HG03108 (cell line): ENCODE measurements at regions not wholly inside any gene's neighbourhood (a gene's known extent, or its start where the extent isn't known, plus 50 kb on each side); places are given as distances from the start of the nearest gene placed in this dataset.

Experiments
- ATAC-seq: cut with Tn5 transposase; IDR thresholded peaks from one replicate; pipeline ENCODE4 v1.9.1; 2021; ENCODE audit warnings: moderate library complexity; ENCODE audit not compliant: unreplicated experiment

GRCh38 chr9:87319656-87320055, 178.0 kb upstream of the DAPK1 start:
- ATAC-seq, result no peak

DNA sequence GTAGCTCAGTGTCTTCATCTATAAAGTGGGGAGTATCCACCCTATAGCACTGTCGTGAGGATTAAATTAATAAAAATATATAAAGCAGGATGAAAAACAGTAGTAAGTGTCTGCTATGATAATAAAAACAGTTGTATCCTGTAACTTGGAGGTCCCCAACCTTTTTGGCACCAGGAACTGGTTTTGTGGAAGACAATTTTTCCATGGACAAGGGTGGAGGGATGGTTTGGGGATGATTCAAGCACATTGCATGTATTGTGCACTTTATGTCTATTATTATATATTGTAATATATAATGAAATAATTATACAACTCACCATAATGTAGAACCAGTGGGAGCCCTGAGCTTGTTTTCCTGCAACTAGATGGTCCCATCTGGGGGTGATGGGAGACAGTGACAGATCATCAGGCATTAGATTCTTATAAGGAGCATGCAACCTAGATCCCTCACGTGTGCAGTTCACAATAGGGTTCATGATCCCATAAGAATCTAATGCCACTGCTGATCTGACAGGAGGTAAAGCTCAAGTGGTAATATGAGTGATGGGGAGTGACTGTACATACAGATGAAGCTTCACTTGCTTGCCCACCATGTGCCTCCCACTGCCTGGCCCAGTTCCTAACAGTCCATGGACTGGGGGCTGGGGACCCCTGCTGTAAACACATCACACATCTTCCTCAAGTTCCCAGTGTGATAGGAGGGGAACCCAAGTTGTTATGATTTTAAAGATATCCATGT, 177.4 kb upstream of the DAPK1 start:
- no peak for ATAC-seq

- no peak for ATAC-seq
Measured at GRCh38 chr9:87322840-87323635, 174.6 kb upstream of the DAPK1 start.

GRCh38 chr9:87323928-87324327, 173.7 kb upstream of the DAPK1 start:
- no peak for ATAC-seq

- ATAC-seq, result no peak
Measured at GRCh38 chr9:87324613-87325194, 173.0 kb upstream of the DAPK1 start.

- no peak for ATAC-seq
Measured at GRCh38 chr9:87327575-87328125, 170.0 kb upstream of the DAPK1 start.

DNA sequence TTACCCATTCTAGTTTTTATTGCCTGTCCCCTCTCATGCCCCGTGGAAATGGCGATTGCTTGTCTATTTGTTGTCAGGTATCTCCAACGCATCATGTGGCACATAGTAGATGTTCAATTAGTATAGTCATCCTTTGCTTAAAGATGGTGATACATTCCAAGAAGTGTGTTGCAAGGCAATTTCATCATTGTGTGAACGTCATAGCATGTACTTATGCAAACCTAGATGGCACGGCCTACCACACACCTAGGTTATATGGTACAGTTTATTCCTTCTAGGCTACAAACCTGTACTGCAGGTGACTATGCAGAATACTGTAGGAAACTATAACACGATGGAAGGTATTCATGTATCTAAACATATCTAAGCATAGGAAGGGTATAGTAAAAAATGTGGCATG, 163.9 kb upstream of the DAPK1 start:
- no peak for ATAC-seq

- ATAC-seq, result no peak
Measured at GRCh38 chr9:87334366-87334765, 163.3 kb upstream of the DAPK1 start.

GRCh38 chr9:87336407-87336806, 161.3 kb upstream of the DAPK1 start:
- no peak for ATAC-seq

DNA sequence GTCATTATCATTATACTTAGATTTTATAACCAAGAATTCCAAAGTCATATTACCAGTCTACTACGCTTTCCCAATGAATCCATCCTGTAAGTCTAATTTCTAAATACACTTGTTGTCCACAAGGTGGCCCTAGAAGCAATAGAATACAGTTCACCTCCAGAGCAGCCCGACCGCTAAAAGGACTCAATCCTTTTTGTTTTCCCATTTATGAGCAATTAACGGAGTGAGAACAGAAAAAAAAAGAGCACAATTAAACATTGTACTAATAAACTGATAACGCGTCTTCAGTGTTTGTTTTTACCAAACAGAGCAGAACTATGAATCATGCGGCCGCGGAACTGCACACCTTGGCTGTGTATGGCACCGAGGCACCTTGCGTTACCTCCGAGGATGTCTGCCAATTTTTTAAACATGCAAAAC, 160.7 kb upstream of the DAPK1 start:
- ATAC-seq, result no peak

DNA sequence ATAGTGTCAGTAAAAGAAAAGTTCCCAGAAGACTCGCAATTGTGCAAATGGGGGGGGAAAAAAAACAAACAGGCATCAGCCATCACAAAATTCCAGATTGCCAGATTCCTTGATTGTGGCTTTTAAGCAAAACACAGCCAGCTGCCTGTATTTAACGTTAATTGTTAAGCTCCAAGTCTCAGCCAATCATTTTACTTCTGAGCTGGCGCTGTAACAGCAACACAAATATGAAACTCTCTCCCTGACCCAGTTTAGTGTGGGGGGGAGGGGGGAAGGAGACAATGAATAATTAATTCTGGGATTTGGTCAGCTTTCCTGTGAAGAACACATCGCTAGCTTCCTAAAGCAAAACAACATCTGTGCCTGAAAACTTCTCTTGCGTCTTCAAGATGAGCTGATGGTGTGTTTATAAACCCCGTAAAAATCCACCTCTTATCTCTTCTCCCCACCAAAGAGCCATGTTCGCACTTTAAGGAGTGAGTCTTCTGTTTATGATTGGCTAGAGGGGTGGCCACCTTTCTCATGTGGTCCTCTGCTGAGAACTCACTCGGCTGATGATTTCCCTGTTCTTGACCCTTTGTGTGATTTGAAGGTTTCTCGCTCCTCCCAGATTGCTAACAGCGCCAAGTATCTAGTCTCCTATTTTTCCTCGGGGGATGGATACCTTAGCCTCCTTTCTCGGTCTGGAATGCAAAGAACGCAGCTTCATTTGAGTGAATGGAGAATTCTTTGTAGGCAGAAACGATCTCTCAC, 160.2 kb upstream of the DAPK1 start:
- ATAC-seq, result no peak

DNA sequence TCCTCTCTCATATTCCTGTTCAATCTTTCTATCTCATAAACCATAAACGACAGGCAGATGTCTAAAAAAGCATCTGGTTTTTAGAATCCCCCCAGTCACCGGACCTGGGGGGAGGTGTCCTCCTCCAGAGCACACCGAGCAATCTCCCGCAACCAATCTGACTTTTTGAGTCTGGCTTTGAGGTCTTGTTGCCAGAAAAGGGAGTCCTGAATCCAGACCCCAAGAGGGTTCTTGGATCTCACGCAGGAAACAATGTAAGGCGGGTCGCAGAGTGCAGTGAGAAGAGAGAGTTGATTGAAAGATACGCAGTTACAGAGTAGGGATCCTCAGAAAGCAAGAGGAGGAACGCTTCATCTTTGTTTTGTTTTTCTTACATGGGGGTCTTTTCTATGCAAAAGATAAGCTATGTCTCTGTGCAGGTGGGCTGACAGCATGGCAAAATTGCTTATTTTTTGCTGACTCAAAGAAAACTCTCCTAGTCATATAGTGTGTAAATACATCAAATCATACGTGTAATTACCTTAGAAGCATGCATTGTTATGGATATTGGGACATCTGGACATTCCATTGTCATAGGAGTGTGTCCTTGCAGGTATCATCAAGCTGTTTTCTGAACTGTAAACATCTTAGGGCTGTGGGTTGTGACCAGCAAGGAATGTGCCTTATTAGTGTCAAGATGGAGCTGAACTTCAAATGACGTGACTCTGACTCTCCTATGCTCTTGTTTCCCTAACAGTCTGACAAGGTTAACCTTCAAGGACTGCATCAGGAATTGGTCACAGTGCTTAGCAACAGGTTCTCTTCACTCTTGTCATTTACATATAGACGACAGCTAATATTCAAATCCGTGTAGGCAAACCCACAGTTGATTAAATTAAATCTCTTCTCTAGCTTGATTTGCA, 159.3 kb upstream of the DAPK1 start:
- ATAC-seq, result no peak

- ATAC-seq, result no peak
Measured at GRCh38 chr9:87340391-87340790, 157.3 kb upstream of the DAPK1 start.

- ATAC-seq, result no peak
Measured at GRCh38 chr9:87342743-87343142, 154.9 kb upstream of the DAPK1 start.

DNA sequence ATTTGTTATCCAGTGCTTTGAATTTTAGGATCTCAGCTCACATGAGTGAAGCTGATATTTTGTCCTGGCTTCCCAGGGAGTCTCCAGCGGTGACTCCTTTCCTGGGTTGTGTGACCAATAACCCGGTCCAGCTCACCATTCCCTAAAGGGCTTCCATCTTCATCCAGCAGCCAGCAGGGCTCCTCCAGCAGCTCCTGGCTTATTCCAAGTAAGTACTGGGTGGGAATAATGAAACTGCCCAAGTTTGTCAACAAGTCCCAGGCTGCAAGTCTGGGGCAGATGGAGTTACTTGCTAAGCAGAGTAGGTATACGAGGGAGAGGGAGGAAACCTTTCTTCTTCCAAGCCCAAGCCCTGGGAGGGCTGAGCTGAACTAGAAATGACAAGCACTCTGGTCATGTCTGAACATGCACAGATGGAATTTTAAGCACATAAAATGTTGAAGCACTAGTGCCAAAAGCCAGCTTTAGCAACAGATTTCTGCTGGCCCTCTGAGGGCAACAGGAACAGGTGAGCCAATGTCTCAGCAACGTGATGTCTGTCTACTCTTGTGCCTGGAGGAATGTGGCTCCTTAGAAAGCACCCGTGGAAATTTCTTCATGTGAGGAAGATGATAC, 153.7 kb upstream of the DAPK1 start:
- ATAC-seq, result no peak

DNA sequence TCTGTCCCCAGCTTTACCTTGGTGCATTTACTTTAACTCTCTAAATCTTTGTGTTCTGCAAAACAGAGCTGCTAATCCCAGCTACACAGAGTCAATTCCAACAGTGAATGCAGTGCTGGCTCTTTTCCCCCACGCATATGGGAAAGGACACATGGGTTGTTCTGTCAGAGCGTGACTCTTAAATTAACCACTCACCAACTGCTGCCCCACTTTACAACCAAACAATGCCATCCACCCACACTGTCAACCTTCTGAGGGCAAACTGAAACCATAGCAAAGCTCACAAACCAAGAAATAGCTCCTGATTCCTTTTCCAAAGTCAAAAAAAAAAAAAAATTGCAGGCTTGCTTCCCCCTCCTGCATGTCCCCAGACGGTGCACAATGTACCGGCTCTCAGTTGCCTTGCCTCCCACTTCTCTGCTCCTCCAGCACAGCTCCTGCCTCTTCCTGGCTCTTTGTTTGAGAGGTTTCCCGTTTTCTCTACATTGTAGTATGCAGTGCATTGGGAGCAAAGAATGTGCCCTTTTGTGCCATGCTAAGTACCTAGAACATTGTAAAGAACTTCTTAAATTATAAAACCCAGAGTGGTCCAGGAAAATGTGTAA, 151.5 kb upstream of the DAPK1 start:
- ATAC-seq, result no peak

DNA sequence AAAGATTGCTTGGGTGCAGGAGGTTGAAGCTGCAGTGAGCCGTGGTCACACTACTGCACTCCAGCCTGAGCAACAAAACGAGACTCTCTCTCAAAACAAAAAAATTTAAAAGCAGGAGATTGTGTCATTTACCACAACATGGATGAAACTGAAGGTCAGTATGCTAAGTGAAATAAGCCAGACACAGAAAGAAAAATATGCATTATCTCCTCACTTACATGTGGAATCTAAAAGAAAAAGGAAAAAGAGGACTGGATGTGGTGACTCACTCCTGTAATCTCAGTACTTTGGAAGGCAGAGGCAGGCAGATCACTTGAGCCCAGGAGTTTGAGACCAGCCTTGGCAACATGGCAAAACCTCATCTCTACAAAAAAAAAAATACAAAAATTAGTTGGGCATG, 146.8 kb upstream of the DAPK1 start:
- no peak for ATAC-seq

- ATAC-seq, result no peak
Measured at GRCh38 chr9:87353301-87353700, 144.4 kb upstream of the DAPK1 start.

DNA sequence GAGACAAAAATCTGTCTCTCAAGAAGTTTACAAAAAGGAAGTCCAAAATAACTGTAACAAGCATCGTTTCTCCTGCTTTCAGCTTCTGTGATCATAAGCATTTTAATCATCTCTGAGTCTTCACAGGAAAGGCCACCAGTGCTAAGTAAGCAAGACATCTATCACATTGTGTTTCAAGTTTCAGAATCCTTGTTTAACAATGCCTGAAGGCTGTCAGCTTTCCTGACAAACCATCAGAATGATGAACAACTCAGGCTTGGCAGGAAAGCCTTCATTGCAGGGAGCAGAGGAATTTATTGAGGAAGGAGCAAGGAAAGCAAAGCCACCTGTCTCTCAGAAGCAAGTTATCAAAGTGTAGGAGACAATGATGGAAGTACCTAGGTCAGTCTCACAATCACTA, 143.5 kb upstream of the DAPK1 start:
- no peak for ATAC-seq
